ENCODE measurements at regions not wholly inside any gene's neighbourhood (a gene's known extent, or its start where the extent isn't known, plus 50 kb on each side); places are given as distances from the start of the nearest gene placed in this dataset.

DNA sequence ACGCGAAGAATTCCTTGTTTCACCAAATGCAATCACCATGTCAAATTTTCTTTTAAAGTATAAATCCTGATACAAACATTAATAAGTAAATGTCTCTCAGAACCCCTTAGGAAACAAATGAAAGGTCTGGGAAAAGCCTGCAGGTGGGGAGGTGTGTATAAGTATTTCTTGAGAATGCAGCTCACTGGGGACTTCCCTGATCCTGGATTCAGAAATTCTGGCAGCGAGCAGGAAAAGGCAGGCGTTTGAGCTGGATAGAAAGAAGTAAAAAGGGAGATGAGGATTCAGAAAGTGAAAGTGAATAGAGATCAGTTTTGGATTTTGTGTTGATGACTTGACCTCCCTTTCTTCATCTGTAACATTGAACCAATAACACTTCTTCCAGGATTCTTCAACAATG lies 68.3 kb upstream of the CTSC start (continued):
- no peak for TF ChIP-seq BACH2 (CRISPR knock-in tag; IDR thresholded peaks at IDR 0.05; ENCODE audit: borderline replicate concordance)

DNA sequence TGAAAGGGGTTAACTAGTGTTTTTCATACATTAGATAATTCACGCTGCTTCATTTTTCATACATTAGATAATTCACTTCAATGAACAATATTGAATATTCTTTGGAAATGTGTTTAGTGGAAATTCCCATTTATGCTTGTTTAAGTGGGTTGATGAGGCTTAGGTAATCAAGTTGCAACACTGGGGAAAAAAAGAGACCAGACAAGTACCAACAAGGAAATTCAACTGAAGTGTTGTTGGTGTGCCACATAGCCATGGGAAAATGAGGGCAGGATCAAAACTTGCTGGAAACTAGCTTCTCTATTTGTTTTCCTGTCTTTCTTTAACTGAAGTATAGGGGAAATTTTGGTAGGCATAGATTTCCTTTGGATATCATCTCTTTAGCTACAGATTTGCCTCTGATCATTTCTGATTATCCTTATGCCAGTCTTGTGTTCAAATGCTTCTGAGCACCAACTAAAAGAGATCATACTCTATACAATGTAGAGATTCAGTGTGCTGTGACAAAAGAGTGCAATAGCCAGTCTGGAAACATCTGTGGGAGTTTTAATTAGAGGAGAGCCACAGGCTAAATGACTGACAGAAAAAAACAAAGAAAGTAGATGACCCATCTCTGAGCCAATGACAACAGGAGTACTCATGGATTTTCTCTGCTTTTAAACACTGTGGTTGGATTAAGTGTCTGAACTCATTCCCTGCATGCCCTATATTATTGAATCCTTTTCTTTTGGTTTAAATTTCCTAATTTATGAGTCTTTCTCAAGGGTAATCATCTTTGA lies 67.6 kb upstream of the CTSC start:
- ATAC-seq = 0 out of 3 replicates have a peak, but pooled peaks have one; percentile 21
- TF ChIP-seq CSRNP3 (CRISPR knock-in tag; IDR thresholded peaks at IDR 0.05) (no peak), ZC3H10 (CRISPR knock-in tag; IDR thresholded peaks at IDR 0.05) (no peak), TSHZ2 (CRISPR knock-in tag; IDR thresholded peaks at IDR 0.05) (no peak), ZFP30 (CRISPR knock-in tag; IDR thresholded peaks at IDR 0.05) (no peak), ISL1 (CRISPR knock-in tag; IDR thresholded peaks at IDR 0.05) (no peak), BACH2 (CRISPR knock-in tag; IDR thresholded peaks at IDR 0.05; ENCODE audit: borderline replicate concordance) (no peak), ARNTL (CRISPR knock-in tag; IDR thresholded peaks at IDR 0.05; ENCODE audit: borderline replicate concordance, low read depth) (no peak), TOX (CRISPR knock-in tag; IDR thresholded peaks at IDR 0.05; ENCODE audit: borderline replicate concordance) (no peak), ESRRG (CRISPR knock-in tag; IDR thresholded peaks at IDR 0.05) (no peak), GLIS3 (CRISPR knock-in tag; IDR thresholded peaks at IDR 0.05) (no peak), PPARA (CRISPR knock-in tag; IDR thresholded peaks at IDR 0.05; ENCODE audit: borderline replicate concordance) (no peak), OSR1 (CRISPR knock-in tag; IDR thresholded peaks at IDR 0.05) (no peak), POU6F1 (CRISPR knock-in tag; IDR thresholded peaks at IDR 0.05; ENCODE audit: borderline replicate concordance, low read depth) (no peak), ZNF8 (CRISPR knock-in tag; IDR thresholded peaks at IDR 0.05) (no peak), TCF4 (CRISPR knock-in tag; IDR thresholded peaks at IDR 0.05; ENCODE audit: borderline replicate concordance) (no peak), ZNF565 (CRISPR knock-in tag; conservative IDR thresholded peaks at IDR 0.05; ENCODE audit: low read depth) (no peak), SNAI2 (CRISPR knock-in tag; IDR thresholded peaks at IDR 0.05) (no peak)
- TF ChIP-seq, protein P1, sequence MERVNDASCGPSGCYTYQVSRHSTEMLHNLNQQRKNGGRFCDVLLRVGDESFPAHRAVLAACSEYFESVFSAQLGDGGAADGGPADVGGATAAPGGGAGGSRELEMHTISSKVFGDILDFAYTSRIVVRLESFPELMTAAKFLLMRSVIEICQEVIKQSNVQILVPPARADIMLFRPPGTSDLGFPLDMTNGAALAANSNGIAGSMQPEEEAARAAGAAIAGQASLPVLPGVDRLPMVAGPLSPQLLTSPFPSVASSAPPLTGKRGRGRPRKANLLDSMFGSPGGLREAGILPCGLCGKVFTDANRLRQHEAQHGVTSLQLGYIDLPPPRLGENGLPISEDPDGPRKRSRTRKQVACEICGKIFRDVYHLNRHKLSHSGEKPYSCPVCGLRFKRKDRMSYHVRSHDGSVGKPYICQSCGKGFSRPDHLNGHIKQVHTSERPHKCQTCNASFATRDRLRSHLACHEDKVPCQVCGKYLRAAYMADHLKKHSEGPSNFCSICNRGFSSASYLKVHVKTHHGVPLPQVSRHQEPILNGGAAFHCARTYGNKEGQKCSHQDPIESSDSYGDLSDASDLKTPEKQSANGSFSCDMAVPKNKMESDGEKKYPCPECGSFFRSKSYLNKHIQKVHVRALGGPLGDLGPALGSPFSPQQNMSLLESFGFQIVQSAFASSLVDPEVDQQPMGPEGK (CRISPR knock-in tag; IDR thresholded peaks at IDR 0.05; ENCODE audit: borderline replicate concordance) = no peak

DNA sequence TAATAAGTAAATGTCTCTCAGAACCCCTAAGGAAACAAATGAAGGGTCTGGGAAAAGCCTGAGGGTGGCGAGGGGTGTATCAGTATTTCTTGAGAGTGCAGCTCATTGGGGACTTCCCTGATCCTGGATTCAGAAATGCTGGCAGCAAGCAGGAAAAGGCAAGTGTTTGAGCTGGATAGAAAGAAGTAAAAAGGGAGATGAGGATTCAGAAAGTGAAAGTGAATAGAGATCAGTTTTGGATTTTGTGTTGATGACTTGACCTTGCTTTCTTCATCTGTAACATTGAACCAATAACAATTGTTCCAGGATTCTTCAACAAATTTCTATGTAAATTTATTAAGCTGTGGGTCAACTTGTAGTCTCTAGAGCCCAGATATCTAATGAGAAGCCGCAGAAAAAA lies 66.9 kb upstream of the CTSC start:
- TF ChIP-seq TCF4 (CRISPR knock-in tag; IDR thresholded peaks at IDR 0.05; ENCODE audit: borderline replicate concordance) (no peak), GLIS3 (CRISPR knock-in tag; IDR thresholded peaks at IDR 0.05) (no peak), TOX (CRISPR knock-in tag; IDR thresholded peaks at IDR 0.05; ENCODE audit: borderline replicate concordance) (no peak), TSHZ2 (CRISPR knock-in tag; IDR thresholded peaks at IDR 0.05) (no peak), ZFP3 (CRISPR knock-in tag; IDR thresholded peaks at IDR 0.05) (no peak), ZNF70 (CRISPR knock-in tag; IDR thresholded peaks at IDR 0.05) (no peak), ZNF565 (CRISPR knock-in tag; conservative IDR thresholded peaks at IDR 0.05; ENCODE audit: low read depth) (no peak), ZFP30 (CRISPR knock-in tag; IDR thresholded peaks at IDR 0.05) (no peak), POU6F1 (CRISPR knock-in tag; IDR thresholded peaks at IDR 0.05; ENCODE audit: borderline replicate concordance, low read depth) (no peak), SNAI2 (CRISPR knock-in tag; IDR thresholded peaks at IDR 0.05) (no peak), ESRRG (CRISPR knock-in tag; IDR thresholded peaks at IDR 0.05) (no peak), CSDC2 (CRISPR knock-in tag; IDR thresholded peaks at IDR 0.05) (no peak), OSR1 (CRISPR knock-in tag; IDR thresholded peaks at IDR 0.05) (no peak), PPARA (CRISPR knock-in tag; IDR thresholded peaks at IDR 0.05; ENCODE audit: borderline replicate concordance) (no peak), ISL1 (CRISPR knock-in tag; IDR thresholded peaks at IDR 0.05) (no peak)
- peak; percentile 49 for ATAC-seq

Measured in SK-N-SH treated with all-trans-retinoic acid at 6 μM for 48 hours (cell line).